Esophagus muscularis mucosa (tissue), 3 donors: ENCODE measurements at regions not wholly inside any gene's neighbourhood (a gene's known extent, or its start where the extent isn't known, plus 50 kb on each side); places are given as distances from the start of the nearest gene placed in this dataset.

Experiments used
- EP300 ChIP-seq: sonication (generic); formaldehyde crosslinking; IDR thresholded peaks from one replicate; pipeline ENCODE4 v1.6.1; 2017; ENCODE audit warnings: antibody characterized with exemption
- POLR2AphosphoS5 ChIP-seq, 2 donors: sonication (generic); formaldehyde crosslinking; IDR thresholded peaks; one replicate each; pipeline ENCODE4 v1.6.1; 2017; ENCODE audit warnings: antibody characterized with exemption in 2 of 2

DNA sequence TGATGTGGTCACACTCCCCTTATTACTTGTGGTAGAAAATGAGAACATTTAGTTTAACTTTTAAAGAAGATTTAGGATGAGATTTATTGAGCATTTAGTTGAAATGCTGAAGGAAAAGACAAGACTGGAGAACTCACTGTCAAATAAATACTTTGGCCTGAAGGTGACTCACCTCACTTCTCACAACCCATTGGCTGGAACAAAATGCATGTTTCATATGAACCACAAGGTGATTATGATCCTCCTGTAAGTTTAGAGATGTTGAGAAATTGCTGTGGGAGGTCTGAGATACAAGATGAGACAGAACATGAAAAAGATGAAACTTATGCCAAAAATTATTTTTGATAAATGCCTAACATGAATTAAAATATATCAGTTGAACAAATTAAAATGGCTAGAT, 1004.5 kb downstream of the SOCS6 start:
- TF ChIP-seq EP300 (no peak), POLR2AphosphoS5 (IDR thresholded peaks at IDR 0.05) (no peak)
